Sigmoid colon (tissue), 4 donors: ENCODE measurements at regions not wholly inside any gene's neighbourhood (a gene's known extent, or its start where the extent isn't known, plus 50 kb on each side); places are given as distances from the start of the nearest gene placed in this dataset.

ENCODE experiments used
- EP300 ChIP-seq, 4 donors: sonication (generic); formaldehyde crosslinking; IDR thresholded peaks; one replicate each; pipeline ENCODE4 v1.6.1; 2017; ENCODE audit warnings: antibody characterized with exemption in 4 of 4
- POLR2A ChIP-seq, 2 donors: fragments of 450-650 bp; IDR thresholded peaks; one replicate each; pipeline ENCODE4 v1.6.1; 2016; ENCODE audit warnings: antibody characterized with exemption in 2 of 2, mild to moderate bottlenecking in 2 of 2, moderate library complexity in 2 of 2
- POLR2AphosphoS5 ChIP-seq, 4 donors: sonication (generic); formaldehyde crosslinking; IDR thresholded peaks; one replicate each; pipeline ENCODE4 v1.6.1; 2017; ENCODE audit warnings: antibody characterized with exemption in 4 of 4
- TF ChIP-seq, protein P1 (sequence below), 4 experiments: fragments of 450-650 bp in 3 of 4; fragments of 200-600 bp in 1 of 4; IDR thresholded peaks; one replicate each; pipeline ENCODE4 v1.5.1; 2016 to 2019; ENCODE audit warnings: antibody characterized with exemption in 4 of 4, mild to moderate bottlenecking in 3 of 4, moderate library complexity in 2 of 4

DNA sequence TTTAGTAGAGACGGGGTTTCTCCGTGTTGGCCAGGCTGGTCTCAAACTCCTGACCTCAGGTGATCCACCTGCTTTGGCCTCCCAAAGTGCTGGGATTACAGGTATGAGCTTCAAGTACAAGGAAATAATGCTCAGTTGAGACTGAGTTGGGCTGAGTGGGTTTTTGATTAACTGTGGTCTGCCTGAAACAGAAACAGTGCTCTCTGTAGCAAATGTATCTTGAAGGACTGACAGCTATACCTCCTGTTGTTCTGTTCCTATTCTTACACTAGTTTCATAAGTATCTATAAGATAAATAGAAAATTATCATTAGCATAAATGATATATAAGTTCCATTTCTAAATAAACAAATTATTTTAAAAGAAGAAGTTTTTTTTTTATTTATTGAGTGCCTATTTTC is 142.8 kb upstream of the PTPRK start:
- TF ChIP-seq, protein P1, sequence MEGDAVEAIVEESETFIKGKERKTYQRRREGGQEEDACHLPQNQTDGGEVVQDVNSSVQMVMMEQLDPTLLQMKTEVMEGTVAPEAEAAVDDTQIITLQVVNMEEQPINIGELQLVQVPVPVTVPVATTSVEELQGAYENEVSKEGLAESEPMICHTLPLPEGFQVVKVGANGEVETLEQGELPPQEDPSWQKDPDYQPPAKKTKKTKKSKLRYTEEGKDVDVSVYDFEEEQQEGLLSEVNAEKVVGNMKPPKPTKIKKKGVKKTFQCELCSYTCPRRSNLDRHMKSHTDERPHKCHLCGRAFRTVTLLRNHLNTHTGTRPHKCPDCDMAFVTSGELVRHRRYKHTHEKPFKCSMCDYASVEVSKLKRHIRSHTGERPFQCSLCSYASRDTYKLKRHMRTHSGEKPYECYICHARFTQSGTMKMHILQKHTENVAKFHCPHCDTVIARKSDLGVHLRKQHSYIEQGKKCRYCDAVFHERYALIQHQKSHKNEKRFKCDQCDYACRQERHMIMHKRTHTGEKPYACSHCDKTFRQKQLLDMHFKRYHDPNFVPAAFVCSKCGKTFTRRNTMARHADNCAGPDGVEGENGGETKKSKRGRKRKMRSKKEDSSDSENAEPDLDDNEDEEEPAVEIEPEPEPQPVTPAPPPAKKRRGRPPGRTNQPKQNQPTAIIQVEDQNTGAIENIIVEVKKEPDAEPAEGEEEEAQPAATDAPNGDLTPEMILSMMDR (IDR thresholded peaks at IDR 0.05), result no peak
- no peak for TF ChIP-seq EP300 (IDR thresholded peaks at IDR 0.05)
- TF ChIP-seq POLR2A (IDR thresholded peaks at IDR 0.05), result no peak
- no peak for TF ChIP-seq POLR2AphosphoS5 (IDR thresholded peaks at IDR 0.05)
